ENCODE measurements at regions not wholly inside any gene's neighbourhood (a gene's known extent, or its start where the extent isn't known, plus 50 kb on each side); places are given as distances from the start of the nearest gene placed in this dataset.

DNA sequence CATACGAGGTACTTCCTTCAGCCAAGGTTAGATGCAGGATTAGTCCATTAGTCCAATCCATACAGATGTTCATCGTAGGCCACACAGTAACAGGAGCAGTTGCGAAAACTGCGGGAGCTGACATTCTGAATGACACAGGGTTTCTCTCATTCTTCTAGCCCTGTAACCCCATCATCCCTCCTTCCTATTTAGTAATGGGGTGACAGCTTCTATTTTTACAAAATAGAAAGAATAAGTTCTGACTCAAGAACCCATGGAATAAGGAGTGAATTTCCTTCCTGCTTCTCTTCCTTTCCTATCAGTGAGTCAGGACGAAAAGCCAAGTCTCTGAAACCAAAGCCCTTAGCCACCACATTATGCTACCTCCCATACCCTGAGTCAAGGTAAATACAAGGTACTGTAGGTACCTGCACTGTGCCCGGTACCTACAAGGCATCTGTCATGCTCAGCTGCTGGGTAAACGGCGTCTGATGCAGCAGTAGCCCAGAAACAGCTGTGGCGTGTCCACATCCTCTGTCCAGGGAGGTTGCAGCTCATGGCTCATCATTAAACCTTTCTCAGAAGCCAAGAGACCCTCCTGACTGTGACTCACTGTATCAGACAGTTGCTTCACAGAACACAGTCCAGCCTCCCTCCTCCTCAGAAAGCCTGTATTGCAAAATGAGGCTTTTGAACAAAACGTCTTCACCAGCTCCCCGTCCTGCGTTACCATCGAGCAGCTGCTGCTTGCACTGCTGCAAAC lies 84.2 kb downstream of the ESM1 start:
- ChIA-PET CTCF (interaction anchor here (1.1 kb wide), 1 partner anchor 14 kb away, joined by 3 read pairs; no protein-coding TSS in a partner anchor), POLR2A (no interaction called here)
- DNase-seq (ENCODE audit: extremely low spot score), result no peak
- TF ChIP-seq CTCF (IDR thresholded peaks at IDR 0.05; ENCODE audit: control extremely low read depth, extremely low read depth, low read depth, missing control alignments), result no peak

- POLR2A ChIA-PET, result no interaction called here
- no peak for DNase-seq (ENCODE audit: extremely low spot score)
- CTCF ChIA-PET, result no interaction called here
- TF ChIP-seq CTCF (IDR thresholded peaks at IDR 0.05; ENCODE audit: control extremely low read depth, extremely low read depth, low read depth, missing control alignments), result no peak
Measured at GRCh38 chr5:54897001-54897400, 88.4 kb downstream of the ESM1 start.

DNA sequence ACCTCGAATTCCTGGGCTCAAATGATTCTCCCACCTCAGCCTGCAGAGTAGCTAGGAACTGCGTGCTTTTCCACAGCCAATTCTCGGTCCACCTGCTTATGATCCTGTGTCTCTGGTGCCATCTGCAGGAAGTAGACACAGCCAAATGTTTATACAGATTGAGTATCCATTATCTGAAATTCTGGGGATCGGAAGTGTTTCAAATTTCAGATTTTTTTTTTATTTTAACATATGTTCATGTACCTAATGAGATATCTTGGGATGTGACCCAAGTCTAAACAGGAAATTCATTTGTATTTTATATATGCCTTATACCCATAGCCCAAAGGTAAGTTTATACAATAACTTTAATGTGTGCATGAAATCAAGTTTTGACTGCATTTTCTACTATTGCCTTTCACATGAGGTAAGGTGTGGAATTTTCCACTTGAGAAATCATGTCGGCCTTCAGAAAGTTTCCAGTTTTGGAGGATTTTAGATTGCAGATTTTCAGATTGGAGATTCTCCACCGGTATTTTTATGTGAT lies 89.5 kb downstream of the ESM1 start:
- ChIA-PET POLR2A (no interaction called here), CTCF (interaction anchor here (0.9 to 1.4 kb wide), 4 partner anchors 11 to 379 kb away, joined by 3 to 4 read pairs (median 4); partner anchors contain the start of gene SNX18)
- TF ChIP-seq CTCF (IDR thresholded peaks at IDR 0.05; ENCODE audit: control extremely low read depth, extremely low read depth, low read depth, missing control alignments), result no peak
- DNase-seq (ENCODE audit: extremely low spot score), result no peak

DNA sequence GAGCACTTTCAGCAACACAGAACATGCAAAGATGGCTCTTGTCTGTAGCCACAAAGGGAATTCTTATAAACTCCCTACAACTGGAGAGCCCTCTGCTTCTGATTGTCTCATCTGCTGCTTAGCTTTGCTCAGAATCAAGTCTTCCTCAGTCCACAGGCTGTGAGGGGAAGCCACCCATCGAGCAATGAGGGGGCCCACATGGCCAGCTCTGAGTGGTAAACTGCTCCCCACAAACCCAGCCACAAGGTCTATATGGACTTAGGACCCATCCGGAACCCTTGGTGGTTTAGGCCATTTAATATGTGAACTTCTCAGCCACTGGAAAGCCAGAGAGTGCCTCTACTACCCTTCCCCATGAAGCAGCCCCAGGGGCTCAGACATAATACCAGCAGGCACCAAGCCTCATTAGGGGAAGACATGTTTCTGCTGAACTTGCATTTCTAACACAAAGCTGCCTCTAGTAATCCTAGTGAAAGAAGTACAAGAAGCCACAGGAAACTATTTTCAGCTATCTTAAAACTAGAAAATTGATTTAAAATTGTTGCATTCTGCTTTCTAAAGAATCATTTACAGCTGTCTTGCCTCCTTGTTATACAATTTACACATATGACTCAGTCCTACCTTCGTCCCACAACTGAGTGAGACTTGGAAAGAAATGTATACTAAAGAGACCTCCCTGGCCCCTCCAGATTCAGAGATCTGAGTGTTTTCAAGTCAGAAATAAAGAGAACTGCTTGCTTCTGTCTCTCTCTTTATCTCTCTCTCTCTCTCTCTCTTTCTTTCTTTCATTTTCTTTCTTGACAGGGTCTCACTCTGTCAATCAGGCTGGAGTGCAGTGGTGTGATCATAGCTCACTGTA lies 90.2 kb downstream of the ESM1 start:
- ChIA-PET CTCF (interaction anchor here (0.9 to 1.4 kb wide), 5 partner anchors 11 to 378 kb away, joined by 3 to 4 read pairs (median 4); partner anchors contain the start of gene SNX18), POLR2A (no interaction called here)
- TF ChIP-seq CTCF (IDR thresholded peaks at IDR 0.05; ENCODE audit: control extremely low read depth, extremely low read depth, low read depth, missing control alignments), result no peak
- DNase-seq (ENCODE audit: extremely low spot score), result no peak

DNA sequence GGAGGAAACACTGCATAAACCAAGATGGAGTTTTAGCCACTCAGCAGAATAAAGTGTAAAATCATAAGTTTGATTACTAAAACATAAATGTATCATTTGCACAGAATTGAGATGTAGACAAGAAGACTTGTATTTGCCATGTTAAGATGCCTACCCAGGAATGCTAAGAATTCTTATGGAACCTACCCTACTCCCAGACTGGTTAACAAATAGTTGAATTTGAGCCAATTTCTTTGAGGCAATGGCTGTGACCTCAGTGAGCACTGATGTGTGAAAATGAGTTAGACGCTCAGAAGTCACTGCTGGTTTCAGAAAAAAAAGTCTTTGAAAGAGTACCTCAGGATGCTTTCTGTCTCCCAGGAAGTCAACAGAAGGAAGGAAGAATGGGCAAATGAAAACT lies 95.6 kb downstream of the ESM1 start:
- CTCF ChIA-PET, result interaction anchor here (0.7 to 1.3 kb wide), 3 partner anchors 9 to 45 kb away, joined by 3 read pairs; no protein-coding TSS in a partner anchor
- DNase-seq (ENCODE audit: extremely low spot score), result no peak
- no peak for TF ChIP-seq CTCF (IDR thresholded peaks at IDR 0.05; ENCODE audit: control extremely low read depth, extremely low read depth, low read depth, missing control alignments)
- POLR2A ChIA-PET, result no interaction called here

GRCh38 chr5:54887663-54888062 lies 97.7 kb downstream of the ESM1 start:
- CTCF ChIA-PET, result interaction anchor here (0.8 to 2.3 kb wide), 8 partner anchors 11 to 371 kb away, joined by 3 to 9 read pairs (median 3); no protein-coding TSS in a partner anchor
- POLR2A ChIA-PET, result no interaction called here
- no peak for TF ChIP-seq CTCF (IDR thresholded peaks at IDR 0.05; ENCODE audit: control extremely low read depth, extremely low read depth, low read depth, missing control alignments)
- DNase-seq (ENCODE audit: extremely low spot score), result no peak

All from GM10248 (cell line).